ENCODE measurements at regions not wholly inside any gene's neighbourhood (a gene's known extent, or its start where the extent isn't known, plus 50 kb on each side); places are given as distances from the start of the nearest gene placed in this dataset.
"Not testable (repeated sequence)": the region's sequence is repeated elsewhere in the genome, so short reads cannot be mapped to it uniquely, and the experiment has no call there.

DNA sequence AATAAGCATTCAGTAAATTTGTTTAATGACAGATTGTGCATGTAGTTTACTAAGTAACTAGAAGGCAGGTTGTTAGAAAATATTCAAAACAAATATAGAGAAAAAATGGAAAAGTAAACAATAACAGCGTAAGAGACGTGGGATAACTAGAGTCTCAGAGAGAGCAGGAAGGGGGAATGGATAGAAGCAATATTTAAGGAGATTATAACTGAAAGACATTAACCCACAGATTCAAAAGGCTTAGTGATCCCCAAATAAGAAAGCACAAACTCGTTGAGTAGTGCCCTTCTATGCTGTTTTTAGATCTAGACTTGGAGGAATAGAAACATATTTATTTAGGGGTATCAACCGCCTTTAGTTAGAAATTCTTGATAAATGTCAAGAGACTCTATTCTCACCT is 169.7 kb upstream of the RGS6 start:
- H3K4me3 Mint-ChIP-seq: no peak overlapping the region
- no peaks in the 10 kb centered on the region for H3K9me3 Mint-ChIP-seq (ENCODE audit: low read depth)
- no peaks in the 10 kb centered on the region for H3K36me3 Mint-ChIP-seq
- H3K4me1 Mint-ChIP-seq (ENCODE audit: low read depth): no peaks in the 10 kb centered on the region
- H3K27me3 Mint-ChIP-seq: peaks cover 6% of the 10 kb centered on the region
- H3K27ac Mint-ChIP-seq: no peak overlapping the region

DNA sequence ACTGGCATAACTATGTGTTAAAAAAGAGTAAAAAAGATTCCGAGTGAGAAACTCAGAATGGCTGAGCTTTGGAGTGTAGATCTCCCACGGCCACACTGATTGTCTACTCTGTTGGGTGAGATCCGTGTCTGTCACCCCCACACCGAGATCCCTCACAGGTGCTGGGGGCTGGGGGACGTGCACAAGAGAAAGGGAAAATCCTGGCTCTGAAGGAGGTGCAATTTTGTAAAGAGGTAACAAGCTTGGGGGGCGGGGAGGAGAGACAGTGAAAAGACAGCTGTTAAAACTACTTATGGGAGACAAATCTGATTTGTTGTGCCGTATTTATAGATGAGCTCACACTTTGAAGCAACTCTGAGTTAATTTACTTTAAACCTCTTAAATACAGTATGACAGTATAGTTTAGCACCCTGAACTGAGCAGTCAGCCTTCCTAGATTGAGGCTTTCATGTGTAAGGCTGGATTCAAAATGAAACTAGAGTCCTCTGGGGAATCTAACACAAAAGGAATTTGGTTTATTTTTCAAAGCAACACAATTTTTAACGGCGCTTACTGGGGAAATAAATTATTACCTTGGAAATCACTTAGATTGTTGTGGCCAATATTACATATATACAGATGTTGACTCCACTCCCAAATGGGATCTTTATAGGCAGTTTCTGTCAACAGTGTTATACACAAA is 167.4 kb upstream of the RGS6 start:
- H3K27me3 Mint-ChIP-seq: peaks cover 6% of the 10 kb centered on the region

DNA sequence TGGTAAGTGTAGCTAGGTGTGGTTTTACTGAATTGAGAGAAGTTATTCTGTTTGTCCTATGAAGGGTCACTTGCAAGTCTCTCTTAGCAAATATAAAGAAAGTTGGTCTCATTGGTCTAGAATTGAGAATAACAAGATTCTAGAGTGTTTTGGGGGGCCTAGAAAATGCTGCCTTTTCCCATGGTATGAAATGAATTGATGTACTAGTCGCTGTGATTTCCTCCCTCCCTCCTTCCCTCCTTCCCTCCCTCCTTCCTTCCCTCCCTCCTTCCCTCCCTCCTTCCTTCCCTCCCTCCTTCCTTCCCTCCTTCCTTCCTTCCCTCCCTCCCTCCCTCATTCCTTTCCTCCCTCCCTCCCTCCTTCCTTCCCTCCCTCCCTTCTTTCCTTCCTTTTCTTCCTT is 166.7 kb upstream of the RGS6 start:
- H3K36me3 Mint-ChIP-seq: no peaks in the 10 kb centered on the region
- peaks cover 6% of the 10 kb centered on the region for H3K27me3 Mint-ChIP-seq
- no peaks in the 10 kb centered on the region for H3K4me1 Mint-ChIP-seq (ENCODE audit: low read depth)
- no peaks in the 10 kb centered on the region for H3K9me3 Mint-ChIP-seq (ENCODE audit: low read depth)
- H3K27ac Mint-ChIP-seq: no peak overlapping the region
- H3K4me3 Mint-ChIP-seq: no peak overlapping the region

More for the DNA sequence above, 167.4 kb upstream of the RGS6 start:
- Mint-ChIP-seq H3K36me3 (no peaks in the 10 kb centered on the region), H3K9me3 (ENCODE audit: low read depth) (no peaks in the 10 kb centered on the region), H3K4me3 (no peak overlapping the region), H3K27ac (no peak overlapping the region), H3K4me1 (ENCODE audit: low read depth) (no peaks in the 10 kb centered on the region)

DNA sequence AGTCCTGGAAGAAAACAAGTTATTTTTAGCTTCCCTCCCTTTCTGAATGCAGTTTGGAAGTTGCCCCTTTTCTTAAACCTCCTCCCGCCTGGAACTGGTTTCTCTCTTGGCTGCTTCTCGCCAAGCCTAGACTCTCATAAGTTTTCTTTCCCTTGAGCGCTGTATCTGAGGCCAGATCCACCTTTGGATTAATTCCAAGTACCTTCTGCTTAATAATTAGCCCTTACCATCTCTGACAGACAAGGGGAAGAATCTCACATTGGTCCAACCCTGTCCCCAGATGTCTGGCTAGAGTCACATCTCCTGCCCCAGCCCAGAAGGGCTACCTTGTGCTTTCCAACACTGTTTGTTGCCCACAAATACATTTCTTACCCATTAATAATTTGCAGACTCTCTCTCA is 161.8 kb upstream of the RGS6 start:
- Mint-ChIP-seq H3K4me1 (ENCODE audit: low read depth) (no peaks in the 10 kb centered on the region), H3K9me3 (ENCODE audit: low read depth) (peaks cover 11% of the 10 kb centered on the region), H3K27me3 (peaks cover 8% of the 10 kb centered on the region), H3K4me3 (no peak overlapping the region), H3K27ac (no peak overlapping the region), H3K36me3 (peaks cover 4% of the 10 kb centered on the region)

DNA sequence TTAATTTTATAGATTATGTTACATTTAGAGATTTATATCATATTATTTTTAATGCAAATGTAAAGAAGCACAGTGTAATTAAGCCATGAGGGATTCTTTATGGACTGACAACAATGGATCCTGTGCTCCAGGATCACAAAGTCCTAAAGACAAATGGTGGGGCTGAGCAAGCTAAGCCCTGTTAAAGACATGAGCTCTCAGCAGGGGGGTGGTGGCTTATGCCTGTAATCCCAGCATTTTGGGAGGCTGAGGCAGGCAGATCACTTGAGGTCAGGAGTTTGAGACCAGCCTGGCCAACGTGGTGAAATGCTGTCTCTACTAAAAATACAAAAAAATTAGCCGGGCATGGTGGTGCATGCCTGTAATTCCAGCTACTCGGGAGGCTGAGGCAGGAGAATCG is 160.8 kb upstream of the RGS6 start:
- not testable (repeated sequence) for H3K4me1 Mint-ChIP-seq (ENCODE audit: low read depth); H3K27me3 Mint-ChIP-seq; H3K27ac Mint-ChIP-seq; H3K4me3 Mint-ChIP-seq; H3K36me3 Mint-ChIP-seq
- H3K9me3 Mint-ChIP-seq (ENCODE audit: low read depth): peaks cover 11% of the 10 kb centered on the region

DNA sequence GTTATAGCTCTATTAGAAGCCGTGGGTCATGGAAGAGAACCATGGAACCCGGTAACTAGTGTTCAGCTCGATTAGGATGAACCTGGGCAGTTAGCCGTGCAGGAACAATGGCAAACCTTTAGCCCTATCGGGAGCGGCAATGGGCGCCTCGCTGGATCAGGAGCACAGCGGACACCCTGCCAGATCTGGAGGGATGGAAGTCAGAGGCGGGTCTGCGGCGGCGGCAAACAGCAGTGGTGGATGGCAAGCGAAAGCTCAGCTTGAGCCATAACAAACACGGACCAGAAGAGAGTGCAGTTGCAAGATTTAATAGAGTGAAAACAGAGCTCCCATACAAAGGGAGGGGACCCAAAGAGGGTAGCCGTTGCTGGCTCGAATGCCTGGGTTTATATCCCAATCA is 160.2 kb upstream of the RGS6 start:
- H3K4me1 Mint-ChIP-seq (ENCODE audit: low read depth); H3K36me3 Mint-ChIP-seq; H3K4me3 Mint-ChIP-seq; H3K27ac Mint-ChIP-seq: not testable (repeated sequence)
- Mint-ChIP-seq H3K9me3 (ENCODE audit: low read depth) (peaks cover 11% of the 10 kb centered on the region), H3K27me3 (peaks cover 10% of the 10 kb centered on the region)

DNA sequence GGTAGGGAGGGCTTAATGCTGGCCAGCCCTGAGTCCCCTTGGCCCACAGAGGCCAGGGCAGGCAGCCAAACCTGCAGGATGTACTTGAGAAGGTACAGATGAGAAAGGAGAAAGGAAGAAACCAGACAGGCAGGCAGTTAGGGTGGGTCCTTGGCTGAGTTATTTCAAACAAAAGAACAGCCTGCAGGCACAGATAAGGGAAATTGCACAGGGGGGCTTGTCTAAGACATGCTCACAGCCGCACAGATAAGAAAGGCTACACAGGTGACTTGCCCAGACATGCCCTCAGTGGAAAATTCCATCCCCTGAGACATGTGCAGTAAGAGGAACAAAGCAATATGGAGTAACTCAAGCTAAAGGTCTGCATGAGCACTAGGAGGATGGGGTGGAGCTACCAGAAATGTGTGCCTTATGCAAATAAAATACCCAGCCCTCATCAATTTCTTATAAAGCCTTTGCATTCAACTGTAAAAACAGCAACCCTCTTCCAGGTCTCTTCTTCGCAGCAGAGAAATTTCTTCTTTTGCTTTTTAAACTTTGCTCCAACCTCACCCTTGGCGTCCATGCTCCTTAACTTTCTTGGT is 158.2 kb upstream of the RGS6 start:
- Mint-ChIP-seq H3K27ac (no peak overlapping the region), H3K9me3 (ENCODE audit: low read depth) (peaks cover 11% of the 10 kb centered on the region), H3K4me3 (no peak overlapping the region), H3K27me3 (peaks cover 12% of the 10 kb centered on the region), H3K36me3 (peaks cover 4% of the 10 kb centered on the region), H3K4me1 (ENCODE audit: low read depth) (no peaks in the 10 kb centered on the region)

DNA sequence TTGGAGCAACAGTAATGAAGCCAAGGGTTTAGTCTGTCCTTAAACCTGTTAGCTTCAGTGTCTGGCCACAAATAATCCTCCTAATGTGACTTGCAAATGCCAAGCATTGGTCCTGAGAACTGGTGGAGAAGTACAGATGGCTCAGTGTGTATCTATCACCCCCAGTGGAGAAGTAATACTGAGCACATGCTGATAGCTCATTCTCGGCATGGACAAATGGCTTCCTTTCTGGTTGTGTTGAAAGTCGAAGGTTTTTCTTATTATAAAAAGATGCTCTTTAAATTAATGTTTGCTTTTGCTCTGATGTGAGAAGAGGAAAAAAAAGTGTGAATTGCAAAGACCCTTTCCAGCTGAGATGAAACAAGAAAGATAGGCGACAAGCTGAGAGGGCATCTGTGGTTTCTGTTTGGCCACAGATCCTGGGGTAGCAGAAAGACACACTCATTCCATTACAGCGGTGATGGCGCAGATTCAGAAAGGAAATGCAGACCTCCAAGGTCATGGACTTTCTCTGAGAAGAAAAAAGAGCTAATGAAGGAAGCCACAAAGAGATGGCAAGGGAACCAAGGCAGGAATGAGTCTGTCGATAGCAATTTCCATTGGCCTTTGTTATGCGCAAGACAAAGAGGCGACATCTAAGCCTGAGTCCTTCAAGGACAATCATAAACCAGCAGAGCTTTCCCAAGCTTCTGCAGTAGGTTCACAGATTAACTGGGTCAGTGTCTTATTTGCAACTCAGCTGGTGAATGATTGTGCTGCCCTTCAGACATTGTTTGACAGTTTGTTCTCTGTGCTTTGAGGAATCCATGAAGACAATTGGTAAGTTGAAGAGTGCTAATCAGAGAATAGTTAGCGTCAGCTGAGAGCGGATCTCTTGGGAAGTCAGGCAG is 155.5 kb upstream of the RGS6 start:
- Mint-ChIP-seq H3K4me1 (ENCODE audit: low read depth) (no peaks in the 10 kb centered on the region), H3K36me3 (peaks cover 4% of the 10 kb centered on the region), H3K9me3 (ENCODE audit: low read depth) (peaks cover 11% of the 10 kb centered on the region), H3K27ac (no peak overlapping the region), H3K27me3 (peaks cover 18% of the 10 kb centered on the region), H3K4me3 (no peak overlapping the region)

DNA sequence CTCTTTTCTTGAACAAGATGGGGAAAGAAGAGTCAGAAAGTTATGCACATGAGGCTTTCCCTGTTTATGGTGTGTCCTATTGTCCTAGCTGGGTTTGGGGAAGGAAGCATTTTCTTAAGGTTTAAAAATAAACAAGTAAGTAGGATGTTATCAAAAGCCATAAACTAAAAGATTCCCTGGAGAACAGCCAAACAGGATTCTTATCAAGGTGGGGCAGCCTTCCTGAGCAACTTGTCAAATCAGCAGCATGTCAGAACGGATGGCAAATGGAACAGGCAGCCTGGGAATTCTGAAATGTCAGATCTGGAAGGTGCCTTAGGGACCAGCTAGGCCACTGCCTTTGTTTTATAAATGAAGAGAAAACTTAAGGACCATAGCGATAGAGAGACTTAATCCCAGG is 152.2 kb upstream of the RGS6 start:
- Mint-ChIP-seq H3K9me3 (ENCODE audit: low read depth) (no peaks in the 10 kb centered on the region), H3K27me3 (peaks cover 15% of the 10 kb centered on the region), H3K4me1 (ENCODE audit: low read depth) (no peaks in the 10 kb centered on the region), H3K36me3 (no peaks in the 10 kb centered on the region), H3K27ac (no peak overlapping the region), H3K4me3 (no peak overlapping the region)

DNA sequence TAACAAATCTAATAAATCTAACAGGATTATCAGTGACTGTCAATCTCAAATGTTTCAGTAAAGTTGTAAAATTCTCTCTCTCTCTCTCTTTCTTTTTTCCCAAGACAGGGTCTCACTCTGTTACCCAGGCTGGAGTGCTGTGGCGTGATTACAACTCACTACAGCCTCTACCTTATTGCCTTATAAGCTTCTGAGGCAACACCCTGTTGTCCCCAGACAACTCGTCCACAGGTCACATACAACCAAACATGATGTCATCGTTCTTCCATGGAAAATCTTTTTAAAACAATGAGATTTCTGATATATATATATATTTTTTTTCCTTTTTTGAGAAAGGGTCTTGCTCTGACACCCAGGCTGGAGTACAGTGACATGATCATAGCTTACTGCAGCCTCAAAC is 151.4 kb upstream of the RGS6 start:
- Mint-ChIP-seq H3K27me3 (peaks cover 10% of the 10 kb centered on the region), H3K27ac (no peak overlapping the region), H3K9me3 (ENCODE audit: low read depth) (no peaks in the 10 kb centered on the region), H3K36me3 (no peaks in the 10 kb centered on the region), H3K4me1 (ENCODE audit: low read depth) (no peaks in the 10 kb centered on the region), H3K4me3 (no peak overlapping the region)

DNA sequence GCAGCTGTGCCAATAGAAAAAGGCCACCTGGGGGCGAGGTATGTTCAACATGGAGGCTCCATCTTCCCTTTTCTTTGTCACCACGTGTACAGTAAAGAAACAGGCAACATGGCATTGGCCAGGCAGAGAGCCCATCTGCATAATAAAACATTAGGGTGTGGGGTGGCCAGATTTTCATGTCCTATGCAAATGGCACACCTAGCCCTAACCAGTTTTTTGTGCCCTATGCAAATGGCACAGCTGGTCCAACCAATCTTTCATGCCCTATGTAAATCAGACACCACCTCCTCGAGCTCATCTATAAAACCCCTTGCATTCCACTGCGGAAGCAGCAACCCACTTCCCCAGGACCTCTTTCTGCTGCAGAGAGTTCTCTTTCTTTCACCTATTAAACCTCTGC is 149.1 kb upstream of the RGS6 start:
- Mint-ChIP-seq H3K27ac (no peak overlapping the region), H3K4me1 (ENCODE audit: low read depth) (no peaks in the 10 kb centered on the region), H3K36me3 (no peaks in the 10 kb centered on the region), H3K27me3 (peaks cover 7% of the 10 kb centered on the region), H3K9me3 (ENCODE audit: low read depth) (no peaks in the 10 kb centered on the region), H3K4me3 (no peak overlapping the region)

DNA sequence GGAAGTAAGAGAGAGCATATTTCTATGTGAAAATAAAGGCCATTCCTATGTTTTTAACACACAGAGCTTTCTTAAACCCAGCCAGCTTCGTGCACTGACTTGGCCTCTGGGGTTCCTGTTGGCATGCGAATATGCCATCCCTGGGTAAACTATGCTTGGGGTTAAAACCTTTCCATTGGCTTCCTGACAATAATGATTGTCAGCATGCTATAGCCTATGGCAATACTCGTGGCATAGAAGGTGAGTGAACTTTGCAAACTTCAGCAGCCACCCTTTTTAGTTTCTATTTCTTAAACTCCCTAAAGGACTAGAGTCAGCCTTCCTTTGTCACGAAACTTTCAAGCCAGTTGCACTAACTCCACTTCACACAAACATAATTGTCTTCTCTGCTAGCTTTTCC is 148.4 kb upstream of the RGS6 start:
- Mint-ChIP-seq H3K4me3 (no peak overlapping the region), H3K27me3 (peaks cover 7% of the 10 kb centered on the region), H3K27ac (no peak overlapping the region)

DNA sequence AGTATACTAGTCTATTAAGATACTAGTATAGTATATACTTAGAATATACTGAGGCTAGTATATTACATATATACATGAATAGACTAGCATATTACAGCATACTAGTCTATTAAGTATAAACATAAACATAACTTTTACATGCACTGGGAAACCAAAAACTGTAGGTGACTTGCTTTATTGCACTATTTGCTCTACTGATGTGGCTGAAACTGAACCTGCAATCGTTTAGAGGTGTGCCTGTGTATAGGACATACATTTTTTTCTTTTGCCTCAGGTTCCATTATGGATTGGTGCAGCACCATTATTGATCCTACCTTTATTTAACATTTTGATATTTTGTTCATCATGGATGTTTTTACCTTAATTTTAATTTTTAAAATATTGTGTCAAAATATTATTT is 143.2 kb upstream of the RGS6 start:
- Mint-ChIP-seq H3K27ac (no peak overlapping the region), H3K4me1 (ENCODE audit: low read depth) (no peaks in the 10 kb centered on the region), H3K4me3 (no peak overlapping the region), H3K9me3 (ENCODE audit: low read depth) (no peaks in the 10 kb centered on the region), H3K36me3 (no peaks in the 10 kb centered on the region), H3K27me3 (peaks cover 1% of the 10 kb centered on the region)

More for the DNA sequence above, 148.4 kb upstream of the RGS6 start:
- H3K4me1 Mint-ChIP-seq (ENCODE audit: low read depth): no peaks in the 10 kb centered on the region
- no peaks in the 10 kb centered on the region for H3K9me3 Mint-ChIP-seq (ENCODE audit: low read depth)
- no peaks in the 10 kb centered on the region for H3K36me3 Mint-ChIP-seq

DNA sequence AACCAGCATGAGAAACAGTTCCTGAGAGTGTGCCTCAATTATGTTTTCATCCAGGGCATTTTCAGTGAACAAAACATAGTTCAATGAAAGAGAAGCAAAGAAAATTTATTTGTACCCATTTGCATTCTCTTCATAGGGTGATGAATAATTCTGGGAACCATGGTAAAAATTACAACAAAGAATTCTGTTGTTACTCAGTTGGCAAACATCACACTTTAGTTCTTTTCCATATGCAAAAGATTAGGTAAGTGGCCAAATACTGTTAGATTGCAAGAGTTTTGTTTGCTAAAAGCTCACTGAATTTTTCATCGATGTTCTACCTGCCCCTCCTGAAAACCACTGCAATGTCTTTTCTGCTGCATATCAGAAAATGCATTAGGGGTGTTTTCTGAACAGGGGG is 132.4 kb upstream of the RGS6 start:
- Mint-ChIP-seq H3K4me1 (ENCODE audit: low read depth) (no peaks in the 10 kb centered on the region), H3K36me3 (peaks cover 3% of the 10 kb centered on the region), H3K27ac (no peak overlapping the region), H3K9me3 (ENCODE audit: low read depth) (peaks cover 4% of the 10 kb centered on the region), H3K4me3 (no peak overlapping the region), H3K27me3 (peaks cover 16% of the 10 kb centered on the region)

DNA sequence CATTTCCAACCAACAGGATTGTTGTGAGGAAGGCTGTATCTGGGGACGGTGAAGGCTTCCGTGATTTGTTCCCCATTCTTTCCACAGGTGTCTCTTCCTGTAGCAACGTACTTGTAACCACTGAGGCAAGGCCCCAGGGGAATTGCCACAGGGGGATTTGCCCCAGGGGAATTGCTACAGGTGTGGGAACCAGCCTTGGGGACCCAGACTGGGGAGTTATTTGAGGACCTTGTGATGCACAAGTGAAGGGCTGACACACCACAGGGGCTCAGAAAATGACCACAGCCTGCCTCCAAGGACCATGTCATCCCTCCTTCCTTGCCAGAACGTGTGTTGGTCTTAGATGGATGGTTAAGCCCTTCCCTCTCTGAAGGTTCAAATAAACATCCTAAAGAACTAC is 131.4 kb upstream of the RGS6 start:
- H3K27me3 Mint-ChIP-seq: peaks cover 15% of the 10 kb centered on the region
- H3K9me3 Mint-ChIP-seq (ENCODE audit: low read depth): peaks cover 2% of the 10 kb centered on the region
- peaks cover 3% of the 10 kb centered on the region for H3K36me3 Mint-ChIP-seq
- no peaks in the 10 kb centered on the region for H3K4me1 Mint-ChIP-seq (ENCODE audit: low read depth)
- H3K4me3 Mint-ChIP-seq: no peak overlapping the region
- H3K27ac Mint-ChIP-seq: no peak overlapping the region
